GM18907 (cell line): ENCODE measurements at regions not wholly inside any gene's neighbourhood (a gene's known extent, or its start where the extent isn't known, plus 50 kb on each side); places are given as distances from the start of the nearest gene placed in this dataset.

Experiments used
- ATAC-seq: cut with Tn5 transposase; IDR thresholded peaks from one replicate; pipeline ENCODE4 v1.9.1; 2021; ENCODE audit warnings: mild to moderate bottlenecking, moderate library complexity; ENCODE audit not compliant: unreplicated experiment

GRCh38 chr22:23522623-23523251, 57.4 kb downstream of the IGLL1 start:
- no peak for ATAC-seq

- ATAC-seq, result peak; percentile 68
Observed at GRCh38 chr22:23521441-23522113, 58.5 kb downstream of the IGLL1 start.

- ATAC-seq, result no peak
Observed at GRCh38 chr22:23520863-23521440, 59.1 kb downstream of the IGLL1 start.

GRCh38 chr22:23519442-23520157, 60.5 kb downstream of the IGLL1 start:
- ATAC-seq, result no peak

- ATAC-seq, result no peak
Observed at GRCh38 chr22:23518376-23519187, 61.5 kb downstream of the IGLL1 start.

GRCh38 chr22:23517804-23518375, 62.2 kb downstream of the IGLL1 start:
- no peak for ATAC-seq

GRCh38 chr22:23516304-23516703, 63.8 kb downstream of the IGLL1 start:
- no peak for ATAC-seq

GRCh38 chr22:23514322-23515038, 65.6 kb downstream of the IGLL1 start:
- no peak for ATAC-seq

GRCh38 chr22:23513705-23514104, 66.4 kb downstream of the IGLL1 start:
- no peak for ATAC-seq

GRCh38 chr22:23513133-23513532, 67.0 kb downstream of the IGLL1 start:
- ATAC-seq, result no peak

- ATAC-seq, result no peak
Observed at GRCh38 chr22:23512721-23513120, 67.4 kb downstream of the IGLL1 start.

- ATAC-seq, result no peak
Observed at GRCh38 chr22:23512348-23512705, 67.8 kb downstream of the IGLL1 start.

GRCh38 chr22:23511627-23512347, 68.3 kb downstream of the IGLL1 start:
- no peak for ATAC-seq

- ATAC-seq, result no peak
Observed at GRCh38 chr22:23509571-23510302, 70.4 kb downstream of the IGLL1 start.

GRCh38 chr22:23504516-23504915, 75.6 kb downstream of the IGLL1 start:
- ATAC-seq, result no peak

GRCh38 chr22:23503736-23504440, 76.2 kb downstream of the IGLL1 start:
- ATAC-seq, result no peak

- no peak for ATAC-seq
Observed at GRCh38 chr22:23503142-23503541, 76.9 kb downstream of the IGLL1 start.

GRCh38 chr22:23501708-23502107, 78.4 kb downstream of the IGLL1 start:
- no peak for ATAC-seq
